MCF 10A (cell line): ENCODE measurements at regions not wholly inside any gene's neighbourhood (a gene's known extent, or its start where the extent isn't known, plus 50 kb on each side); places are given as distances from the start of the nearest gene placed in this dataset.
"Not testable (repeated sequence)": the region's sequence is repeated elsewhere in the genome, so short reads cannot be mapped to it uniquely, and the experiment has no call there.

Experiments used
- BruUV-seq: library from RNA; stranded (reverse); fragments of 400-500 nt; replicated peaks from 2 replicates; lab custom pipeline; 2021; lab: Mats Ljungman, UMichigan
- CTCF ChIA-PET: fragments of 300-600 bp; sonication (Branson Sonifier 250); formaldehyde crosslinking; extraction: SDS; loops from one replicate; lab custom pipeline; 2021; ENCODE audit warnings: antibody characterized with exemption, inconsistent platforms; lab: Yijun Ruan, JAX
- POLR2A ChIA-PET: fragments of 300-600, 350-650 bp; sonication (Branson Sonifier 250); formaldehyde crosslinking; extraction: SDS; loops from one replicate; lab custom pipeline; 2020; ENCODE audit warnings: antibody characterized with exemption, inconsistent platforms; lab: Yijun Ruan, JAX
- DNase-seq: peaks from one replicate; pipeline ENCODE4 v3.0.0-alpha.2; 2018; ENCODE audit not compliant: unreplicated experiment
- H3K27ac Mint-ChIP-seq: one replicate; pipeline ENCODE4 v1.8.0; 2022; ENCODE audit warnings: mild to moderate bottlenecking, low read depth, mixed read lengths; ENCODE audit not compliant: unreplicated experiment
- H3K27me3 Mint-ChIP-seq: one replicate; pipeline ENCODE4 v1.8.0; 2022; ENCODE audit warnings: mixed read lengths; ENCODE audit not compliant: insufficient read depth, unreplicated experiment
- H3K36me3 Mint-ChIP-seq: one replicate; pipeline ENCODE4 v1.8.0; 2022; ENCODE audit warnings: mild to moderate bottlenecking, moderate library complexity, mixed read lengths; ENCODE audit not compliant: insufficient read depth, unreplicated experiment
- H3K4me1 Mint-ChIP-seq: one replicate; pipeline ENCODE4 v1.8.0; 2022; ENCODE audit warnings: mixed read lengths; ENCODE audit not compliant: insufficient read depth, unreplicated experiment
- H3K4me3 Mint-ChIP-seq: one replicate; pipeline ENCODE4 v1.8.0; 2022; ENCODE audit warnings: mild to moderate bottlenecking, moderate library complexity, mixed read lengths; ENCODE audit not compliant: unreplicated experiment
- H3K9me3 Mint-ChIP-seq: one replicate; pipeline ENCODE4 v1.8.0; 2022; ENCODE audit warnings: mixed read lengths; ENCODE audit not compliant: unreplicated experiment
- intact Hi-C: fragments of 100-400 bp; cut with micrococcal nuclease; formaldehyde crosslinking; loops from 2 replicates; pipeline ENCODE4 v1.14.1; 2022
- TF ChIP-seq, protein P1 (sequence below): fragments of 200-600 bp; IDR thresholded peaks from one replicate; pipeline ENCODE4 v1.8.0; 2022; ENCODE audit warnings: antibody characterized with exemption, mild to moderate bottlenecking; ENCODE audit not compliant: unreplicated experiment

GRCh38 chr16:85530370-85530739, 82.8 kb upstream of the GSE1 start:
- no peaks in the 10 kb centered on the region for H3K4me1 Mint-ChIP-seq
- no peak overlapping the region for H3K4me3 Mint-ChIP-seq
- ChIA-PET POLR2A (interaction anchor here (1.0 kb wide), 1 partner anchor 24 kb away, joined by 3 read pairs; no protein-coding TSS in a partner anchor), CTCF (interaction anchor here (0.9 to 2.4 kb wide), 4 partner anchors 8 to 277 kb away, joined by 4 to 12 read pairs (median 4); no protein-coding TSS in a partner anchor)
- DNase-seq, result no peak
- intact Hi-C loops, result no loop called here
- BruUV-seq, result no TSS peak
- H3K27me3 Mint-ChIP-seq, result no peaks in the 10 kb centered on the region
- no peak overlapping the region for H3K27ac Mint-ChIP-seq
- TF ChIP-seq, protein P1, sequence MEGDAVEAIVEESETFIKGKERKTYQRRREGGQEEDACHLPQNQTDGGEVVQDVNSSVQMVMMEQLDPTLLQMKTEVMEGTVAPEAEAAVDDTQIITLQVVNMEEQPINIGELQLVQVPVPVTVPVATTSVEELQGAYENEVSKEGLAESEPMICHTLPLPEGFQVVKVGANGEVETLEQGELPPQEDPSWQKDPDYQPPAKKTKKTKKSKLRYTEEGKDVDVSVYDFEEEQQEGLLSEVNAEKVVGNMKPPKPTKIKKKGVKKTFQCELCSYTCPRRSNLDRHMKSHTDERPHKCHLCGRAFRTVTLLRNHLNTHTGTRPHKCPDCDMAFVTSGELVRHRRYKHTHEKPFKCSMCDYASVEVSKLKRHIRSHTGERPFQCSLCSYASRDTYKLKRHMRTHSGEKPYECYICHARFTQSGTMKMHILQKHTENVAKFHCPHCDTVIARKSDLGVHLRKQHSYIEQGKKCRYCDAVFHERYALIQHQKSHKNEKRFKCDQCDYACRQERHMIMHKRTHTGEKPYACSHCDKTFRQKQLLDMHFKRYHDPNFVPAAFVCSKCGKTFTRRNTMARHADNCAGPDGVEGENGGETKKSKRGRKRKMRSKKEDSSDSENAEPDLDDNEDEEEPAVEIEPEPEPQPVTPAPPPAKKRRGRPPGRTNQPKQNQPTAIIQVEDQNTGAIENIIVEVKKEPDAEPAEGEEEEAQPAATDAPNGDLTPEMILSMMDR, result no peak
- no peaks in the 10 kb centered on the region for H3K36me3 Mint-ChIP-seq
- H3K9me3 Mint-ChIP-seq, result no peaks in the 10 kb centered on the region

- no peaks in the 10 kb centered on the region for H3K36me3 Mint-ChIP-seq
- no peaks in the 10 kb centered on the region for H3K27me3 Mint-ChIP-seq
- no peak overlapping the region for H3K4me3 Mint-ChIP-seq
- BruUV-seq, result no TSS peak
- ChIA-PET POLR2A (no interaction called here), CTCF (interaction anchor here (0.6 kb wide), 1 partner anchor 16 kb away, joined by 3 read pairs; no protein-coding TSS in a partner anchor)
- H3K9me3 Mint-ChIP-seq, result no peaks in the 10 kb centered on the region
- intact Hi-C loops, result no loop called here
- no peak for DNase-seq
- no peaks in the 10 kb centered on the region for H3K4me1 Mint-ChIP-seq
- TF ChIP-seq, protein P1, result no peak
- no peak overlapping the region for H3K27ac Mint-ChIP-seq
Observed at GRCh38 chr16:85531516-85531915, 81.6 kb upstream of the GSE1 start.

- no peaks in the 10 kb centered on the region for H3K9me3 Mint-ChIP-seq
- intact Hi-C loops, result no loop called here
- no TSS peak for BruUV-seq
- CTCF ChIA-PET, result no interaction called here
- H3K27ac Mint-ChIP-seq, result no peak overlapping the region
- H3K4me1 Mint-ChIP-seq, result no peaks in the 10 kb centered on the region
- H3K27me3 Mint-ChIP-seq, result no peaks in the 10 kb centered on the region
- no peak overlapping the region for H3K4me3 Mint-ChIP-seq
- POLR2A ChIA-PET, result no interaction called here
- TF ChIP-seq, protein P1, result no peak
- no peak for DNase-seq
- H3K36me3 Mint-ChIP-seq, result no peaks in the 10 kb centered on the region
Observed at GRCh38 chr16:85532147-85532546, 81.0 kb upstream of the GSE1 start.

DNA sequence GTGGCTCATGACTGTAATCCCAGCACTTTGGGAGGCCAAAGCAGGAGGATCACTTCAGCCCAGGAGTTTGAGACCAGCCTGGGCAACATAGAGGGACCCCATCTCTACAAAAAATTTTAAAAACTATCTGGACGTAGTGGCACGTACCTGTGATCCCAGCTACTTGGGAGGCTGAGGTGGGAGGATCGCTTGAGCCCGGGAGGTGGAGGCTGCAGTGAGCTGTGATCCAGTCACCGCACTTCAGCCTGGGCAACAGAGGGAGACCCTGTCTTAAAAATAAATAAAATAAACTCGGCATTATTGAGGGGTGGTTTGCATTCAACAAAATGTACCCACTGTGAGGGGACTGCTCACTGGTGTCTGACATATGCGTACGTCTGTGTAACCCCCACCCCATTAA, 79.5 kb upstream of the GSE1 start:
- intact Hi-C loops, result not testable (repeated sequence)

More for the DNA sequence above, 79.5 kb upstream of the GSE1 start:
- H3K27ac Mint-ChIP-seq, POLR2A ChIA-PET, H3K9me3 Mint-ChIP-seq, CTCF ChIA-PET, H3K4me3 Mint-ChIP-seq, BruUV-seq, H3K4me1 Mint-ChIP-seq, H3K36me3 Mint-ChIP-seq, DNase-seq, H3K27me3 Mint-ChIP-seq: not testable (repeated sequence)
